HL-60 (cell line): ENCODE measurements at regions not wholly inside any gene's neighbourhood (a gene's known extent, or its start where the extent isn't known, plus 50 kb on each side); places are given as distances from the start of the nearest gene placed in this dataset.

Experiments
- GABPA ChIP-seq: IDR thresholded peaks from 2 replicates; pipeline ENCODE4 v1.6.1; 2012; ENCODE audit warnings: low read depth
- POLR2AphosphoS5 ChIP-seq: IDR thresholded peaks from 2 replicates; pipeline ENCODE4 v1.6.1; 2012; ENCODE audit warnings: low read depth
- SPI1 ChIP-seq: IDR thresholded peaks from 2 replicates; pipeline ENCODE4 v1.6.1; 2012; ENCODE audit warnings: low read depth, mild to moderate bottlenecking, borderline replicate concordance
- TF ChIP-seq, protein P1 (sequence below): IDR thresholded peaks from 2 replicates; pipeline ENCODE4 v1.6.1; 2012; ENCODE audit warnings: low read depth; ENCODE audit not compliant: insufficient replicate concordance
- TF ChIP-seq, protein P2 (sequence below): IDR thresholded peaks from one replicate; pipeline ENCODE4 v1.5.1; 2011; ENCODE audit warnings: low read length, control low read depth, inconsistent platforms; ENCODE audit not compliant: insufficient read depth

DNA sequence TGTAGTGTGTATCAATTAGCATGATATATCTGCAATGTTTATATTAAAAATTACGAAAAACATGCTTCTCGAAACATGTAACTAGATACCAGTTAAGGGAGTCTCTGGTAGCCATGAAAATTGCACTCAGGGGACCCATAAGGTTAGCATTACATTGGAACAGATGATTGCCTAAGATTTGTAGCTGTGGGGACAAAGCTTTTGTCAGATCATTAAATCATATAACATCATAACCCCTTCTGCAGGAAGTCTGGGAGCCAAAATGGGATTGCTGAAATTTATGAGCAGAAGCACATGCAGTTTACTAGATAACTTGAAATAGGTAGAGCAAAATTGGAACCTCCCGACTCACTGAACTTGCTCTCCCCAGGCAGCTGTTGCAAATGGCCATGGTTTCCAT, 235.0 kb upstream of the IGFBP3 start:
- TF ChIP-seq GABPA, result no peak
- TF ChIP-seq, protein P1, sequence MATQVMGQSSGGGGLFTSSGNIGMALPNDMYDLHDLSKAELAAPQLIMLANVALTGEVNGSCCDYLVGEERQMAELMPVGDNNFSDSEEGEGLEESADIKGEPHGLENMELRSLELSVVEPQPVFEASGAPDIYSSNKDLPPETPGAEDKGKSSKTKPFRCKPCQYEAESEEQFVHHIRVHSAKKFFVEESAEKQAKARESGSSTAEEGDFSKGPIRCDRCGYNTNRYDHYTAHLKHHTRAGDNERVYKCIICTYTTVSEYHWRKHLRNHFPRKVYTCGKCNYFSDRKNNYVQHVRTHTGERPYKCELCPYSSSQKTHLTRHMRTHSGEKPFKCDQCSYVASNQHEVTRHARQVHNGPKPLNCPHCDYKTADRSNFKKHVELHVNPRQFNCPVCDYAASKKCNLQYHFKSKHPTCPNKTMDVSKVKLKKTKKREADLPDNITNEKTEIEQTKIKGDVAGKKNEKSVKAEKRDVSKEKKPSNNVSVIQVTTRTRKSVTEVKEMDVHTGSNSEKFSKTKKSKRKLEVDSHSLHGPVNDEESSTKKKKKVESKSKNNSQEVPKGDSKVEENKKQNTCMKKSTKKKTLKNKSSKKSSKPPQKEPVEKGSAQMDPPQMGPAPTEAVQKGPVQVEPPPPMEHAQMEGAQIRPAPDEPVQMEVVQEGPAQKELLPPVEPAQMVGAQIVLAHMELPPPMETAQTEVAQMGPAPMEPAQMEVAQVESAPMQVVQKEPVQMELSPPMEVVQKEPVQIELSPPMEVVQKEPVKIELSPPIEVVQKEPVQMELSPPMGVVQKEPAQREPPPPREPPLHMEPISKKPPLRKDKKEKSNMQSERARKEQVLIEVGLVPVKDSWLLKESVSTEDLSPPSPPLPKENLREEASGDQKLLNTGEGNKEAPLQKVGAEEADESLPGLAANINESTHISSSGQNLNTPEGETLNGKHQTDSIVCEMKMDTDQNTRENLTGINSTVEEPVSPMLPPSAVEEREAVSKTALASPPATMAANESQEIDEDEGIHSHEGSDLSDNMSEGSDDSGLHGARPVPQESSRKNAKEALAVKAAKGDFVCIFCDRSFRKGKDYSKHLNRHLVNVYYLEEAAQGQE, result no peak
- TF ChIP-seq, protein P2, sequence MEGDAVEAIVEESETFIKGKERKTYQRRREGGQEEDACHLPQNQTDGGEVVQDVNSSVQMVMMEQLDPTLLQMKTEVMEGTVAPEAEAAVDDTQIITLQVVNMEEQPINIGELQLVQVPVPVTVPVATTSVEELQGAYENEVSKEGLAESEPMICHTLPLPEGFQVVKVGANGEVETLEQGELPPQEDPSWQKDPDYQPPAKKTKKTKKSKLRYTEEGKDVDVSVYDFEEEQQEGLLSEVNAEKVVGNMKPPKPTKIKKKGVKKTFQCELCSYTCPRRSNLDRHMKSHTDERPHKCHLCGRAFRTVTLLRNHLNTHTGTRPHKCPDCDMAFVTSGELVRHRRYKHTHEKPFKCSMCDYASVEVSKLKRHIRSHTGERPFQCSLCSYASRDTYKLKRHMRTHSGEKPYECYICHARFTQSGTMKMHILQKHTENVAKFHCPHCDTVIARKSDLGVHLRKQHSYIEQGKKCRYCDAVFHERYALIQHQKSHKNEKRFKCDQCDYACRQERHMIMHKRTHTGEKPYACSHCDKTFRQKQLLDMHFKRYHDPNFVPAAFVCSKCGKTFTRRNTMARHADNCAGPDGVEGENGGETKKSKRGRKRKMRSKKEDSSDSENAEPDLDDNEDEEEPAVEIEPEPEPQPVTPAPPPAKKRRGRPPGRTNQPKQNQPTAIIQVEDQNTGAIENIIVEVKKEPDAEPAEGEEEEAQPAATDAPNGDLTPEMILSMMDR, result no peak
- no peak for TF ChIP-seq POLR2AphosphoS5
- no peak for TF ChIP-seq SPI1
